GM21515 (cell line): ENCODE measurements at regions not wholly inside any gene's neighbourhood (a gene's known extent, or its start where the extent isn't known, plus 50 kb on each side); places are given as distances from the start of the nearest gene placed in this dataset.

Source experiments
- ATAC-seq: cut with Tn5 transposase; IDR thresholded peaks from one replicate; pipeline ENCODE4 v1.9.1; 2021; ENCODE audit not compliant: unreplicated experiment

DNA sequence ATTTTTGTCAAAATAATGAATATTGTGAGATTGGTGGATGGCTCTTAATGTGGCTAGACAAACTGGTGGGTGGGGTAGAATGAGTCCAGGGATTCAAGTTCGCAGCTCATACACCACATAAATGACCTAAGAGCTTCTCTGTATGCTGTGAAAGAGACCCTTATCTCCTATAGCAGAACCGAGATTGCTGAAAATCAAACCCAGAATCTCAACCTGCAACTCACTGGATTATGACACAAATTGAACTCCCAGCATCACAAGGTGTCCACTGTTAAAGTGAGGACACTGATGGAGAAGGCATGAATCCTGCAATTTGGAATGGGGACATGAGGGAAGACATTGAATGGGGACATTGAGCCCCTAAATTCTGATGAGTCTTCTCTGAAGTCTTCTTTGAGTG lies 51.3 kb upstream of the CNKSR3 start:
- no peak for ATAC-seq

DNA sequence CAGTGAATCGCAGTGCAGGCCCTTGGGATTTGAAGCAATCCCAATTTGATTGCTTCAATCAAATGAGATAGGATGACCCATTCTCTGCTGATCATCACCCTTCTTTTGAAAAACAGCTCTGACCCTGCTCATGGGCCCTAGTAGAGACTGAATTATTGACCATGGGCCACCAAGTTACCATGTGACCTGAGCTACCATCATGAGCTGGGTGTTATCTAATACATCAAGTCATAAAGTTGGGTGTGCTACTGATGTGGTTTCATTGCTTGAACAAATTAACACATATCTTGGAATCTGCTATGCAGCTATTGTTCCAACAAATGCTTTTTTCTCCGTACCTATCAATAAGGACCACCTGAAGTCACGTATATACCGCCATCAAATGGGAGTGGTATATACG lies 54.8 kb upstream of the CNKSR3 start:
- ATAC-seq = no peak

DNA sequence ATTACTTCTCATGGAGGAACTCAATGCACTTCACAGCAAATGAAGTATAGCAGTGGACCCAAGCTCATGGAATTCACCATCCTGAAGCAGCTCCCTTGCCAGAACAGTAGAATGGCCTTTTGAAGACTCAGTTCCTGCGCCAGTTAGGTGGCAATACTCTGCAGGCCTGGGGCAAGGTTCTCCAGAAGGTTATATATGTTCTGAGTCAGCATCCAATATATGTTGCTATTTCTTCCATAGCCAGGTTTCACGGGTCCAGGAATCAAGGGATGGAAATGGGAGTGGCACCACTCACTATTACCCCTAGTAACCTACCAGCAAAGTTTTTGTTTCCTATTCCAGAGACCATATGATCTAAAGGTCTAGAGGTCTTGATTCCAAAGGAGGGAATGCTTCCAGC lies 56.4 kb upstream of the CNKSR3 start:
- no peak for ATAC-seq

DNA sequence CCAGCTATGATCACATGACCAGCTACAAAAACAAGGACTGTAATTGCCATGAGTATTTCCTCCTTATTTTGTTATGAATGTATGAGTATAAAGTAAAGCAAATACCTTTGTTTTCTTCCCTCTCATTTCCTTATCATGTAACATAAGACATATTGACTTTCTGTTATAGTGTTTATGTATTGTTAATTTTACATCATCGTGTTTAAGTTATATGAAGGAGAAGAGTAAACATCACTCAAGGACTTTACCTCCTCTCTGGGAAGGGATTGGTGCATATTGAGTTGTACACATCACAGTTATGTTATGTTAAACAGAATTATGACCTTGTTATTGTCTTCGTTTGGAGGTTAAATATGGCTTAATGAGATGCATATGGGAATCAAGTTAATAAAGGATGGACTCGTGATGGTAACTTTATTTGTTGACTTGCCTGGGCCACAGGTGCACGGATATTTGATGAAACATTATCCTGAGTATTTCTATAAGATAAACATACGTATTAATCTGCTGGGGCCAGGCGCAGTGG lies 57.3 kb upstream of the CNKSR3 start:
- no peak for ATAC-seq

DNA sequence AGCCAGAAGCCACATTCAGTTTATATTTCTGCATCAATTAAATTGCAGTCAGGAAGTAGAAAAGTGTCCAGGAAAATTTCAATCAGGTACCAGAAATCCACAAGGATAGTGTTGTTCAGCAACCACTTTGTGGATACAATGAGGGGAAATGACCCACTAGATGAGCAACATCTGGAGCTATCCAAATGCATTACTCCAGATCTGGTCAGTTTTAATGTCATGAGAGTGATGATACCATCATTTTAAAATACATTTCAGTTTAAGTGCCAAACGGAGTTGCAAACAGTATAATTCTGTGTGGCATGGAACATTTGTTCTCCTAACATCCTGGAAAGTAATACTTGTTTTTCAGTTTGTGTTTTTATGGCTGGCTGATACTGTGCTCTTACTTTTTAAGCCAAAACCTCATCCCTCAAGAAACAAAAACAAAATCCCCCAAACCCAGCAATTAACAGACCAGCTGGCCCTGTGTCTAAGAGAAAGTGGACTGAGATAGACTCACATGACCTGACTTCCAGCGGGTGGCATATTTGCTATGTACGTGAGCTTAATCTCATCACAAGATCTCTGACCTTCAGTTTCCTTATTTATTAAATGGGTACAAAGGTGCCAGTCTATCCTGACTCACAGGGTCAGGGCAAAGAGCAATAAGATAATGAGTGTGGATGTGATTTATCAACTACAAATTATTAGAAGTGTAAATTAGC lies 58.8 kb upstream of the CNKSR3 start:
- ATAC-seq = no peak

DNA sequence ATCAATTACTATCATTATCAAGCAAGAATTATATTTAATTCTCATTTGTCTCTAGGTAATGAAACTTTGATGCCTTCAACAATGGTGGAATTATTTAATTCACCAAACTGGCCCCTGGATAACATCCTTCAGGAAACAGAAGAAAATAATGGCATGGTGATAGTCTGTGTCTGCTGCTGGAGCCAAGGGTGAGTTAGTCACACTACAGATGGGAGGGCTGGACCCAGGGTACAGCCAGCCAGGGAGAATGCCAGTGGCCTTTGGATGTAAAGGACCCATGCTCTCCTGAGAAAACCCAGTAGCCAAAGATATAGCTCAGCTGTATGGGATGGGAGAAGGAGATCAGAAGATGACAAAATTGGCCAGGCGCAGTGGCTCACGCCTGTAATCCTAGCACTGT lies 60.0 kb upstream of the CNKSR3 start:
- ATAC-seq = no peak

DNA sequence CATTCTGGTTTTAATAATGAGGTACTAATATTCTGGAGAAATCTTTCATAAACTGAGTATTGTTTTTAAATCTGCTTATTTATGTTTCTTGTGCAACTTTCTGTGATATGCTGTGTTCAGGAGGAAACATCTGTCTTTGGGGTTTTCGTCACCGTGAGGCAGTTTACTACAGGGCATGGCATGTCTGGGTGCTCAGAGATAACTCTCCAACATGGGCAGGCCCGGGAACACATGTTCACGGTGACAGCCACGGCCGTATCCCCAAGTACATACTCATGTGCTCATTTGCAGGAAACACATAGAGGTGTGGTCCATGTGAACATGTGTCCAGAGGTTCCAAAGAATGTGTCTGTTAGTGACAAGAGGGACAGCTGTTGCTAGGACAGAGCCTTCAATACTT lies 62.1 kb upstream of the CNKSR3 start:
- no peak for ATAC-seq

DNA sequence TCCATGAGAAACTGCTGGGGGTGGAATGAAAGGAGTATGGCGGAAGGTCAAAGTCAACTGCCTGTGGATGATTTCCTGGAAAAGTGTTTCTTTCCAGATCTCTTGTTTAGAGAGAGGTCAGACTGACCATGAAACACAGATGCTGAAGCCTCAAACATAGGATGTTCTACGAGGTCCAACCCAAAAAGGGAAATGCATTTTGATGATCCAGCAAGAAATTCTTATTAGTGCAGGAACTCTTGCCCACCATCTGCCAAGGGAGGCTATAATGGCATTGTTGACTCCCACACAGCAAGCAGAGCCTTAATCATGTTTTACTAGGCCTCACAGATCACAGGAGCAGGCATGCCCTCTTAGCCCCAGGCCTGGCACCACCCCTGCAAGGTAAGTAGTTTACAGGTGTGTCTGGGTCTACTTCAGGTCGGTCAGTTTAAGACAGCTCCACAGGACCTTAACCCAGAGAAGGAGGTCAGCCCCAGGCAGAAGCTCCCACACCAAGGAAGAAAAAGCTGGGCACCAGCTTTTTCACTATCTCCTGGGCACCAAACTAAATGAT lies 67.6 kb upstream of the CNKSR3 start:
- ATAC-seq = no peak

DNA sequence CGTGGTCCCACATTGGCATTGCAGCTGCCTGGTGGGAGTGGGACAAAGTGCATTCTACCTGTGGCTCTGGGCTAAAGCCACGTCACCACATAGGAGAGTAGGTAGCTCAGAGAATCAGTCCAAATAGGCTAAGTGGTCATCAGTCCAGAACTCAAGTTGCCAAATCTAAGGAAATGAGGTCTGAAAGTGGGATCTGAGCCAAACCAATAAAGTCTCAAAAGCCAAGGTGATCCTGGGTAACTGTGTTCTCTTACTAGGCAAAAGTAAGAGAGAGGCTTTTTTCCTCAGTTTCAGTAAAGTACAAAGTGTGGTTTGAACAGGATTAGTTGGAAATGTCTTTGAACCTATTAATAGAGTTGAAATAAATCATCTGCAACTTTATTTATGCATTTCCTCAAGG lies 68.6 kb upstream of the CNKSR3 start:
- ATAC-seq = no peak

DNA sequence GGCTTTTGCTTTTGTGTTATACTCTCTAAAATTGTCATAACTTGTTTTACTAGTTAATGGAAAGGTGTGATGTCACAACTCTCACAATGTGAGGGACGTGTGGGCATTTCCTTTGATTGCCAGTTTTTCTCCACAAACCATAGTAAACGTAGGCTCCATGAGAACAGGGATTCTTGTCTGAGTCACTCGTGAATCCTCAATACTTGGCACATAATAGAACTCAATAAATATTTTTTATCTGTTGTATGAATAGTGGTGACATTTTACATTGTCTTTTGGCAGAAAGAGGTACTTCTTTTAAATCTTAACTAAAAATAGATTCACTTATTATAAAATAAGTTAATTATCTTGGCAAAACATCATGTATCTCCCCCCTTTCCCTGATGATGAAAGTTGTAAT lies 69.0 kb upstream of the CNKSR3 start:
- ATAC-seq = no peak

DNA sequence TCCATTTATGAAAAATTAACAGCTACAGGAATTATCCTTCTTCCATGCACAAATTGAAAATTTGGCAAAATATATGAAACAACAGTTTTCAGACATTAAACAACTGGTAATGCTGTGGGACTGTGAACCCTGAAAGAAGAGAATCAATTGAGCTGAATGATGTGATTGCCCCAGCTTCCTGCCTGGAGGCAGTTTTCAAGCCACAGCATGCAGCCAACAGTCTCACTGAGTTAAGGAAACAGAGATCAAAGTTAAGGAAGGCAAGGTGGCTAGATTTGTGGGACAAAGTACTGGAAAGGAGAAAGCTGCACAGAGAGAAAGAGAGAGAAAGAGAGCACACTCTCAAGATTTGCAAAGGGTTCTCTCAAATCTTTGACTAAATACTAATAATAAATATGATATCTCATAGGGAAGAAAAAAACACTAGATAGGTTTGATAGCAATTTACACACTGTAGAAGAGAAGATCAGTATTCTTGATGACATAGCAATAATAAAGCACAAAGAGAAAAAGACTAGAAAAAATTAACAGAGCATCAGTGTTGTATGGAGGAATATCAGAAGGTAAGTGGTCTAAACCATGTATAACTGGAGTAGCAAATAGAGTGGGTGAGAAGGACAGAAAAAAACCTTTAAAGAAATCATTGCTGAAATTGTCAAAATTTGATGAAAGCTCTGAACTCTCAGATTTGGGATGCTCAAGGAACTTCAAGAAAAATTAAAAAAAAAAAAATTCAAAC lies 70.1 kb upstream of the CNKSR3 start:
- no peak for ATAC-seq

DNA sequence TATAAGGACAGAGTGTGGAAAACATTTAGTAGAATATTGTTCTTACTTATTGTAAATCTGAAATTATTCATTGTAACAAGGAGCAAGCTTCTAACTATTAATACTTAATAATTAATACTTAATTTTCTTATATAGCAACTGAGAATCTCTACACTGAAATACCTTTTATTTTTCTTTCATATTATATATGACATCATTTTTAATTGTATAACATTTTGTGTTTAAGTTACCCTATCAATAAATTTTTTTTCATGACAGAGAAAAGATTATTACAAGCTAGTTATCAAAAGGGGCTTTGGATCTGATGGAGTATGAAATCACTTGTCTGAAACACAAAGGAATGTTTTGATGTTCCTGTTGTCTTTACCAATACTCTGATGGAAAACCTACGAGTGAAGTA lies 72.2 kb upstream of the CNKSR3 start:
- ATAC-seq = no peak

DNA sequence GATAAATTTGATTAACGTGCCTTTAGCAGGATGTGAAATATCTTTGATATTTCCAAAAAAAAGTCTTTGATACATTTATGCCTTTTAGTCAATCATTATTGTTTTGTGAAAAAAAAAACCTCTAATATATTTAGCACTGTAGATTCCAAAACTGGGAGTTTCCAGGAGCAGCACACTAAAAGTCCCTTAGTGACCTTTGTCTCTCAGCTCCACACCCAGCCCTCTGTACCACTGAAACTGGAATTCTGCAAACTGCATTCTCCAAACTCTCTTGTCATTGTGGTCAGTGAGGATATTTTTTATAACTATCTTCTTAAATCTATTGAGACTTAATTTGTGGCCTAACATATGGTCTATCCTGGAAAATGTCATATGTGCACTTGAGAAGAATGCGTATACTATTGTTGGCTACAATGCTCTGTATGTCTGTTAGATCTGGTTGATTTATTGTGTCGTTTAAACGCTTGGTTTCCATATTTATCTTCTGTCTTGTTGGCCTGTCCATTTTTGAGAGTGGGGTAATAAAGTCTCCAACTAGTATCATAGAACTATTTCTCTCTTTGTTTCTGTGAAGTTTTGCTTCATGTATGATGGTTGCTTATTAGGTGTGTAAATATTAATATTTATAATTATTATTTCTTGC lies 73.2 kb upstream of the CNKSR3 start:
- ATAC-seq = no peak

DNA sequence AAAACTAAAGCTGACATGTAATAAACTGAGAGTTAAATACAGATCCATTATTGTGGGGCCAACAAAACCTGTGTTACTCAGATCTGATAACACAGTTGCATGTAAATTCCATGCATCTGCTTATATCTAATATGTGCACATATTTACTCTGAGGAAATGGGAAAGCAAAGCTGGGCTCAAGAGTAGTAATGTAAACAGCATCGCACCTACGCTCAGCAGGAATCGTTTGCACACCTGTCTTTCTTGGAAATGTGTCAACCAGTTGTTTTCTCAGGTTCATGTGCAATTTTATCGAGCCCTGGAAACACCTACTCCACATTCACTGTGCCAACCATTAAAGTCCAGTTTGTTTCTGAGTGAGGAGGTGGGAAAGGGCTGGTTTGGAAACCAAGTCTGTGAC lies 80.3 kb upstream of the CNKSR3 start:
- ATAC-seq = no peak

DNA sequence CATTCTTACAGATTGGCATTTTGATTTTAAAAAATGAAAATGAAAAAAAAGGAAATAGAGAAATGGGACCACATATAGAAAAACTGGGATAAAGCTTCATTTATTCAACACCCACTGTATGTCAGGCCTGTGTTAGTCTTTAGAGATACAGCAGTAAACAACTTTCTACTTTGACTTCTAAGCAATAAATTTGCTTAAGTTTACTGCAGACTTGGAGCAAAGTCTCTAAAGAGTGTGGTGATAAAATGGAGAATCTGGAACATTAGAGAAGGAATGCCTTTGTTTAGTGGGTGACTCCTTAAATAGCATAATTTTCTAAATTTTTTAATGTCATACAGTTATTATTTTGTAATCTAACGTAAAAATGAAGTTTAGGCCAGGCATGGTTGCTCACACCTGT lies 80.7 kb upstream of the CNKSR3 start:
- no peak for ATAC-seq

DNA sequence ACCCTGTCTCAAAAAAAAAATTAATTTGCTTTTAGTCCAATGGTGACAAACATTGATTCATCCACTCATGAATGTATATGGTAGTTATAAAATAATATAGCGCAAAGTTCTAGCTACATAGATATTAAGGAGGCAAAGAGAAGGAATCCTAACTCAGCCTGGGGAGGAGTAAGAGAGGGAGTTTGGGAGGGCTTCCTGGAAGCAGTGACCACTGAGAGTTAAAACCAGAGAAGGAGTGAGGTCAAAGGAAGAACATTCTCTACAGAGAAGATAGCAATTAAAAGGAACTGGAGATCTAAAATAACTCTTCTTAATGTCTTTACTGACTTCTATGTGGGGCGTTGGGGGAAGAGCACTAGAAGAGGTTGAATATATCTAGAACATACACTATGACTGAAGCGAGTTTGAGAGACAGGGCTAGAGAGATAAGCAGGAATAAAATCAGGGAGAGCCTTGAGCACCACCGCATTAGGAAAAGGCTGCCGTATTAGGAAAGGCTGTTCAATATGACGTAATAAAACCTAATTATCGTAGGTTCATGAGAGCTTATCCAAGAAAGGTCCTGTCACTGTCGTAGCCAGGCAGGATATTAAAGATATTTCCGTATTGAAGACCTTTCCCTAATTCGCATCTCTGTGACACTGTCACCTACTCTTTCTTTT lies 81.8 kb upstream of the CNKSR3 start:
- ATAC-seq = no peak

DNA sequence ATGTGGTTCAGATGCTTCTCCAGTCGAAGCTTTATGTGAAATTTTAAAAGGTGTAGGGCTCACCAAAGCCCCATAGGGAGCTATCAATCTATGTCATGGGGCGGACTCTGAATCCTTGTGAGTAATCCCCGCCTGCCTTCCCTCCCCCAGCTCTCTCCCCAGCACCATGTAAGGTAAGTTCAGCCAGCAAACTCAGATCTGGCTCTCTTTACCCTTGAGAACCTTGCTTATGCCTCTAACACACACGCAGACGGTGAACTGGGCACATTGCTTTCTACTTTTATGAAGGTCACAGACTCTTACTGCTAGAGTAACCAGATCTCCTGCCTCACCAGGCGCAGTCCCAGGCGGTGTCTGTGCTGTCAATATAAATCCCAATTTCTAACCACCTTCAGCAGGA lies 82.6 kb upstream of the CNKSR3 start:
- no peak for ATAC-seq

DNA sequence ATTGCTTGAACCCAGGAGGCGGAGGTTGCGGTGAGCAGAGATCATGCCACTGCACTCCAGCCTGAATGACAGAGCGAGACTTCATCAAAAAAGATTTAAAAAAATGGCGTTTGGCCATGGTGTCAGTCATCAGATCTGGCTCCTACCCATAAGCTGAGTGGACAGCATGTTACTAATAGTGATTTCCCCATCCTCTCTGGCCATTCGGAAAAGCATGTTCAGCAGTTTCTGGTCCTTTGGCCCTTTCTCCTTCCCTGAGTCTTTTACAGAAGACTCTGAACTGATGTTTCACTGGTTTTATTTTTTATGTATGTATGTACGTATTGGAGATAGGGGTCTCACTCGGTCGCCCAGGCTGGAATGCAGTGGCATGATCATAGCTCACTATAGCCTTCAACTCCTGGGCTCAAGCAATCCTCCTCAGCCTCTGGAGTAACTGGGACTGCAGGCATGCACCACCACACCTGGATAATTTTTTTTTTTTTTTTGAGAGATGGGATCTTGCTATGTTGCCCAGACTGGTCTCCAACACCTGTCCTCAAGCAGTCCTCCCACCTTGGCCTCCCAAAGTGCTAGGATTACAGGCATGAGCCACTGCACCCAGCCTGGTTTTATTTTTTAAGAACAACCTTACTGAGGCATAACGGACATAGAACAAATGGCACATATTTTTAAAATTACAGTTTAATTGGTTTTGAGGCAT lies 84.2 kb upstream of the CNKSR3 start:
- ATAC-seq = no peak

DNA sequence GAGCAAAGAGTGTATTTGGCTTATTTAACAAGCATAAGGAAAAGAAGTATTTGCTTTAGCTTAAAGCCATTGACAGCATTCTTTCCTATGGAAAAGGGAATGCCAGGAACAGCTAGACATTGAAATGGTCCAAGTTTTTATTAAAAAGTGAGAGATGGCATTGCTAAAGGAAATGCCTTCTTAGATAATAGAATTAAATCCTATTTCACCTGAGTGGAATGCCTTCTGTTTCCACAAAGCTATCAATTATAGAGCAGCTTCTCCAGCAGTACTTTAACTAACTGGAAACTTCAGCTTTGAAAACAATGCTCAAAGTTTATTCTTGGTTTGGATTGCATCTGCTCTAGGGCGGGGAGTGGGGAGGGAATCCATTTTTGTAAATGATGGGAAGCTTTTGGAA lies 85.1 kb upstream of the CNKSR3 start:
- ATAC-seq = no peak

DNA sequence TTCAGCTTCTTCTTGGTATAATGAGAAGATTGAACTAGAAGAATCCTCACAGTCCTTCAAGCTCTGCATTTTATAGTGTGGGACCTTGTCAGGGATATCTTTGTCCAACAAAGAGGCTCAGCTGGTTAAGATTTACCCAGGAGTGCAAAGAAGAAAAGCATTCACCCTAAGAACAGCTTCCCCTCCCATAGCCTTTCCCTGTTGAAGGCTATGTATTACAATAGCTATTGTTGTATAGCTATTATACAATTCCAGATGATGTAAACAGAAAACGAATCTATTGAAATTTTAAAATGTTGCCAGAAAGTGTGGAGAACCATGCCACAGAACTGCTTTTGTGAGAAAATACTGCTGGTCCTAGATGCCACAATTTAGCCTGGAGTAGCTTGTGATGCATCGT lies 85.5 kb upstream of the CNKSR3 start:
- ATAC-seq = no peak

DNA sequence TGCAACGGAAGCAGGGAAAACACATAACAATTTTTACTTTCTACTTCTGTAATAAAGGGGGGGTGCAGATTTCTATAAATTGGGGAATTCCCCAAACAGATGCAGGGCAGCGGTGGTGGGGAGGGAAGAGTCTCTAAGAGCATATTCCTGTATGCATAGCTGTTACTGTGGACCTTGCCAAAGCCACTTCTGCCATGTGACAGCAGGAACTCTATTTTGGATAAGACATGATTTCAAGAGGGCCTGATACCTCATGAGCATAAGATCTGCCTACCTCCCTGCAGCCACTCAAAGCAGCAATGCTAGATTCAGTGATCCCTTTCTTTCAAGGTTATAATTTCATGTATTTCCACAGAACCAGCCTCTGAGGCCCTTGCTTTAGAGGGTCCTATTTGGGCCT lies 86.2 kb upstream of the CNKSR3 start:
- no peak for ATAC-seq
